ENCODE measurements at regions not wholly inside any gene's neighbourhood (a gene's known extent, or its start where the extent isn't known, plus 50 kb on each side); places are given as distances from the start of the nearest gene placed in this dataset.

GRCh38 chr6:193773-194310 is 98.4 kb upstream of the DUSP22 start:
- 36 to 49% methylated on average over 7 of the region's 7 CpGs for WGBS, 2 donors
- no peak overlapping the region for H3K27ac ChIP-seq (ENCODE audit: low read depth in 1 of 2, low read length in 1 of 2)
- H3K27me3 ChIP-seq (ENCODE audit: control insufficient read depth in 3 of 3, insufficient read depth in 3 of 3, low read length in 2 of 3), result no peaks in the 10 kb centered on the region

GRCh38 chr6:195861-196360 is 96.4 kb upstream of the DUSP22 start:
- Histone ChIP-seq H3K27me3 (ENCODE audit: control insufficient read depth in 3 of 3, insufficient read depth in 3 of 3, low read length in 2 of 3) (no peaks in the 10 kb centered on the region), H3K27ac (ENCODE audit: low read depth in 1 of 2, low read length in 1 of 2) (peak overlapping the region in 1 of 2 donors; percentile 71), H3K36me3 (ENCODE audit: control insufficient read depth in 4 of 4, insufficient read depth in 4 of 4, low read length in 4 of 4) (no peaks in the 10 kb centered on the region), H3K4me1 (ENCODE audit: control insufficient read depth in 5 of 5, insufficient read depth in 5 of 5, low read length in 5 of 5) (peaks cover 0 to 8% (median 0%) of the 10 kb centered on the region in 5 donors), H3K4me3 (no peak overlapping the region), H3K9me3 (ENCODE audit: control insufficient read depth in 4 of 4, insufficient read depth in 3 of 4, low read length in 3 of 4) (peaks cover 0 to 2% (median 0%) of the 10 kb centered on the region in 4 donors), H3K9ac (ENCODE audit: insufficient read depth in 1 of 2, low read length in 2 of 2) (no peak overlapping the region)
- ATAC-seq (ENCODE audit: insufficient read depth, low FRiP score), result peak; percentile 44
- TF ChIP-seq, protein P1, sequence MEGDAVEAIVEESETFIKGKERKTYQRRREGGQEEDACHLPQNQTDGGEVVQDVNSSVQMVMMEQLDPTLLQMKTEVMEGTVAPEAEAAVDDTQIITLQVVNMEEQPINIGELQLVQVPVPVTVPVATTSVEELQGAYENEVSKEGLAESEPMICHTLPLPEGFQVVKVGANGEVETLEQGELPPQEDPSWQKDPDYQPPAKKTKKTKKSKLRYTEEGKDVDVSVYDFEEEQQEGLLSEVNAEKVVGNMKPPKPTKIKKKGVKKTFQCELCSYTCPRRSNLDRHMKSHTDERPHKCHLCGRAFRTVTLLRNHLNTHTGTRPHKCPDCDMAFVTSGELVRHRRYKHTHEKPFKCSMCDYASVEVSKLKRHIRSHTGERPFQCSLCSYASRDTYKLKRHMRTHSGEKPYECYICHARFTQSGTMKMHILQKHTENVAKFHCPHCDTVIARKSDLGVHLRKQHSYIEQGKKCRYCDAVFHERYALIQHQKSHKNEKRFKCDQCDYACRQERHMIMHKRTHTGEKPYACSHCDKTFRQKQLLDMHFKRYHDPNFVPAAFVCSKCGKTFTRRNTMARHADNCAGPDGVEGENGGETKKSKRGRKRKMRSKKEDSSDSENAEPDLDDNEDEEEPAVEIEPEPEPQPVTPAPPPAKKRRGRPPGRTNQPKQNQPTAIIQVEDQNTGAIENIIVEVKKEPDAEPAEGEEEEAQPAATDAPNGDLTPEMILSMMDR (IDR thresholded peaks at IDR 0.05; ENCODE audit: control extremely low read depth, extremely low read depth), result no peak
- DNase-seq, result peak in 2 of 3 donors; percentile 41 to 68
- WGBS, 2 donors, result 29 to 34% methylated on average over 3 of the region's 3 CpGs

More at GRCh38 chr6:193773-194310, 98.4 kb upstream of the DUSP22 start:
- peaks cover 0 to 8% (median 3%) of the 10 kb centered on the region in 5 donors for H3K4me1 ChIP-seq (ENCODE audit: control insufficient read depth in 5 of 5, insufficient read depth in 5 of 5, low read length in 5 of 5)
- no peaks in the 10 kb centered on the region for H3K36me3 ChIP-seq (ENCODE audit: control insufficient read depth in 4 of 4, insufficient read depth in 4 of 4, low read length in 4 of 4)
- H3K9ac ChIP-seq (ENCODE audit: insufficient read depth in 1 of 2, low read length in 2 of 2), result no peak overlapping the region
- no peaks in the 10 kb centered on the region for H3K9me3 ChIP-seq (ENCODE audit: control insufficient read depth in 4 of 4, insufficient read depth in 3 of 4, low read length in 3 of 4)
- no peak for DNase-seq
- ATAC-seq (ENCODE audit: insufficient read depth, low FRiP score), result no peak
- TF ChIP-seq, protein P1 (IDR thresholded peaks at IDR 0.05; ENCODE audit: control extremely low read depth, extremely low read depth), result no peak
- no peak overlapping the region for H3K4me3 ChIP-seq

DNA sequence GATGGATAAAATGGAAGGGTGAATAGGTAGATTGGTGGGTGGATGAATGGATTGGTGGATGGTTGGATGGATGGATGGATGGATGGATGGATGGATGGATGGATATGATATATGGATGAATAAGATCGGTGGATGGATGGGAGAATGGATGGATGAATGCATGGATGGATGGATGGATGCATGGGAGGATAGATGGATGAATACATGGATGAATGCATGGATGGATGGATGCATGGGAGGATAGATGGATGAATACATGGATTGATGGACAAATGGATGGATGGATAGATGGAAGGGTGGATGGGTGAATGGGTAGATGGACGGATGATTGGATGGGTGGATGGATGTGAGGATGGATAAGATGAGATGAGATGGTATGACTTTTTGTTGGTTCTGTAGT is 95.7 kb upstream of the DUSP22 start:
- Histone ChIP-seq H3K9ac (ENCODE audit: insufficient read depth in 1 of 2, low read length in 2 of 2) (no peak overlapping the region), H3K4me3 (no peak overlapping the region), H3K4me1 (ENCODE audit: control insufficient read depth in 5 of 5, insufficient read depth in 5 of 5, low read length in 5 of 5) (peaks cover 0 to 8% (median 0%) of the 10 kb centered on the region in 5 donors), H3K27ac (ENCODE audit: low read depth in 1 of 2, low read length in 1 of 2) (no peak overlapping the region), H3K36me3 (ENCODE audit: control insufficient read depth in 4 of 4, insufficient read depth in 4 of 4, low read length in 4 of 4) (no peaks in the 10 kb centered on the region), H3K27me3 (ENCODE audit: control insufficient read depth in 3 of 3, insufficient read depth in 3 of 3, low read length in 2 of 3) (no peaks in the 10 kb centered on the region), H3K9me3 (ENCODE audit: control insufficient read depth in 4 of 4, insufficient read depth in 3 of 4, low read length in 3 of 4) (peaks cover 0 to 2% (median 0%) of the 10 kb centered on the region in 4 donors)
- 94 to 95% methylated on average over 2 of the region's 2 CpGs for WGBS, 2 donors
- no peak for ATAC-seq (ENCODE audit: insufficient read depth, low FRiP score)
- TF ChIP-seq, protein P1 (IDR thresholded peaks at IDR 0.05; ENCODE audit: control extremely low read depth, extremely low read depth), result no peak
- no peak for DNase-seq

- H3K27me3 ChIP-seq (ENCODE audit: control insufficient read depth in 3 of 3, insufficient read depth in 3 of 3, low read length in 2 of 3), result no peaks in the 10 kb centered on the region
- ATAC-seq (ENCODE audit: insufficient read depth, low FRiP score) (no peak), DNase-seq (no peak)
- H3K4me3 ChIP-seq, result no peak overlapping the region
- no peak overlapping the region for H3K9ac ChIP-seq (ENCODE audit: insufficient read depth in 1 of 2, low read length in 2 of 2)
- WGBS, 2 donors, result 74 to 82% methylated on average over 9 of the region's 9 CpGs
- H3K9me3 ChIP-seq (ENCODE audit: control insufficient read depth in 4 of 4, insufficient read depth in 3 of 4, low read length in 3 of 4), result peaks cover 0 to 2% (median 0%) of the 10 kb centered on the region in 4 donors
- H3K27ac ChIP-seq (ENCODE audit: low read depth in 1 of 2, low read length in 1 of 2), result no peak overlapping the region
- TF ChIP-seq, protein P1 (IDR thresholded peaks at IDR 0.05; ENCODE audit: control extremely low read depth, extremely low read depth), result no peak
- H3K4me1 ChIP-seq (ENCODE audit: control insufficient read depth in 5 of 5, insufficient read depth in 5 of 5, low read length in 5 of 5), result no peaks in the 10 kb centered on the region
- H3K36me3 ChIP-seq (ENCODE audit: control insufficient read depth in 4 of 4, insufficient read depth in 4 of 4, low read length in 4 of 4), result no peaks in the 10 kb centered on the region
Measured at GRCh38 chr6:203661-204060, 88.6 kb upstream of the DUSP22 start.

Measured in lung (tissue), 11 donors.